NCI-H1436 (cell line): ENCODE measurements at regions not wholly inside any gene's neighbourhood (a gene's known extent, or its start where the extent isn't known, plus 50 kb on each side); places are given as distances from the start of the nearest gene placed in this dataset.

Source experiments
- DNase-seq: peaks from one replicate; lab custom pipeline; 2025; lab: John Stamatoyannopoulos, UW

DNA sequence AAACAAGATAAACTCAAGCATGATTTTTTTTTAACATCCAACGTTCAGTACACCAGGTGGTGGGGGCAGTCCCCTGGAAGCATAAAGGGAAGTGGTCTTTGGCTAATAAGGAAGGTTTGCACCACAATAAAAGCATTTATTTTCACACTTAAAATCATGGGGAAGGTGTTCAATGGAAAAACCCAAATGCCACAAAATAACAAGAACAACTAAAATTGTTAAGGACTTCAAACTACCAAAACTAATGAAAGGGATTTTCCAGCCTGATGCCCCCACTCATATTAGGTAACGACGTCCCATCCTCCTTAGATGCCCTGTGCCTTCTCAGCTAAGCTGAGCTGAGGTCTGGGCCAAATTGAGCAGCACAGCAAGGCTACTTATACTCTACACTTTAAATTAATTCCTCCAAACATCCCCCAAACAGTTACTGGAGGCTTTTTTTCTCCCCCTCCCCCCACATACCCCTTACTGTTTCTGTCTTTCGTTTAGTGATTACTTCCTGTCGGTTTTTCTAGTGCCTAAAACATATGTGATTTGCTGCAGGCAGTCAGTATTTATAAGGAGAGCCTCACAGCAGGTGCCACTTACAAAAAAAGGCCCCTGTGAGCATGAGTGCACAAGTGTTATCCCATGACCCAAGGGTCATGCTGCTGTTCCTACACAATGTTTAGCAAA lies 259.7 kb upstream of the ZNF608 start:
- peak; percentile 42 for DNase-seq

- DNase-seq = no peak
These were observed 263.9 kb upstream of the ZNF608 start for GRCh38 chr5:125010356-125010755.

DNA sequence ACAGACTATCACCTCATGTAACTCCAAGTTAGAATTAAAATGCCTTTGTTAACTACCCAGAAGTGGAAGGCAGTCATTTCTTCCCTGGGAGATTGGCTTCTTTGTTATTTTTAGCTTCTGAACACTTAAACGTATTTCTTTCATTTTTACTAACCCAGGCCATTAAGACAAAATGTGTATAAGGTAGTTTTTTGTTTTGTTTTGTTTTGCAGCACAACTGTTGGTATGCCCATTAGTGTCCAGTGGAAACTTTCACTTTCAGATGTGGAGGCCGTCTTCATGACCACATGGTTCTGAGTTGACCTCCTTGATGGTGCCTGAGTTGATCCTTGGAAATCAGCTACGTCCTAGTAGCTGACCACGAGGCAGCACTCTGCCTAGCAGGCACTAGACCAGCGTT lies 264.6 kb upstream of the ZNF608 start:
- DNase-seq = no peak

DNA sequence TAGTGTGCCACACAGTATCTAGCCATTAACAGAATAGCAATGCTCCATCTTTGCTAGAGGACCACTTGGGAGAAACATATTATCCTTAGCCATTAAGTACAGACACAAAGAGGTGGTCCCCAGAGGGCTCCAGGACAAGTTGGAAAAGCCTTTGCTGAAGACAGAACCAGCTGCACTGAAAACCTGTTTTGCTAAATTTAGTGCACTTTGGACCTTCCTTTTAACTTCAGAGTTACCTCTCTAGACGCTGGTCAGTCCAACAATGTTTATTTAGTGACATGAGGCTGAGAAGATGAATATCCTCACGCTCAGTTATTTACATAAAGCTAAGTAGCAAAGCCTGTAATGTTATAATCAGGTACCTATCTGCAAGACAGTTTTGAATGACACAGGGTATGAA lies 265.0 kb upstream of the ZNF608 start:
- DNase-seq = peak; percentile 15

DNA sequence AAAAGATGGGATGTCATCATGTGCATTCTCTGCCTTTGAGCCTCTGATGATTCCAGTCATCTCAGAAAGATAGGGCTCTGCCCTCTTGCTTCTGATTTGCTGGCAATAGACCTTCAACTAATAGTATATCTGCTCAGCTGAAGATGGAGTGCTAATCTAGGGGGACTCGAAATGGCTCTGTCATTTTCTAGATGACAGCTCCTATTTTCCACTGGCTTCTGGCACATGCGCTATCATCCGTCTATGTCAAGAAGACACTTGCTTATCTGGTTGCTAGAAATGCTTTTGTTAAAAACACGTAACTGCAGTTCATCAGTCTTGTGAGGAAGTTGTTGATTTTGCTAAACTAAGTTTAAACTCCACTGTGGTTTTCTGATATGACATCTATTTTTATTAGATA lies 265.5 kb upstream of the ZNF608 start:
- DNase-seq = peak; percentile 21

GRCh38 chr5:125012727-125013451 lies 266.4 kb upstream of the ZNF608 start:
- no peak for DNase-seq

- no peak for DNase-seq
These were observed 267.8 kb upstream of the ZNF608 start for GRCh38 chr5:125014202-125014601.

- DNase-seq = no peak
These were observed 271.4 kb upstream of the ZNF608 start for GRCh38 chr5:125017796-125018195.

DNA sequence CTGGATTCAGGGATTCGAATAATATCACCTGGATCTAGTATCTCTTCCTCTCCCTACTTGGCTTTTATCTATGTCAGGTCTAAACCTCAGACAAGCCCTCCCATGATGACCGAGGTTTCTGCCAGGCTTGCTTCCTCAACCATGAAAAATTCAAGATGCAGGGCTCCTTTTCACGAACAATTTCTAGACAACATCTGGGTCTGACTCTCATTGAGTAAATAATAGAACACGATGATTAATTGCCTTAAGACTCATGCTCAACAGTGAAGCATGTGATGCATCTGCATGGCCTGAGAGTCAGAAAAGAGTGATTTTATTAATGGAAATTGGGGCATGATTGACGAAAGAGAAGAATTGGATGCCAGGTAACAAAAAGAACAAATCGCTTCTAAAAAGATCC lies 277.2 kb upstream of the ZNF608 start:
- no peak for DNase-seq

GRCh38 chr5:125026867-125027731 lies 280.7 kb upstream of the ZNF608 start:
- DNase-seq = no peak

DNA sequence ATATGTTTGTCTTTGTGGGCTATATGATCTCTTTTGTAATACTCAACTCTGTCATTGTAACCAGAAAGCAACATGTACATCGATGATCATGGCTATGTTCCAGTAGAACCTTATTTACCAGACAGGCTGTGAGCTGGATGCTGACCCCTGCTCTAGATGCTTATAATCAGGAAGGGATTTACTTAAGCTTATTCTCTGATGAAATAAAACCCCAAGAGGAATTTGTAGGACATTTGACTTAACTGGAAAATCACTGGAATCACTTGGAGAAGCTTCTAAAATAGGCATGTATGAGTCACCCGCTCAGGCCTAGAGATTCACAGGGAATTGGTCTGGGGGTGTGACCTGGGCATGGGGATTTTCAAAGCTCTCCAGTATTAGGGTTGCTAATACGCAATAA lies 285.8 kb upstream of the ZNF608 start:
- DNase-seq = no peak

DNA sequence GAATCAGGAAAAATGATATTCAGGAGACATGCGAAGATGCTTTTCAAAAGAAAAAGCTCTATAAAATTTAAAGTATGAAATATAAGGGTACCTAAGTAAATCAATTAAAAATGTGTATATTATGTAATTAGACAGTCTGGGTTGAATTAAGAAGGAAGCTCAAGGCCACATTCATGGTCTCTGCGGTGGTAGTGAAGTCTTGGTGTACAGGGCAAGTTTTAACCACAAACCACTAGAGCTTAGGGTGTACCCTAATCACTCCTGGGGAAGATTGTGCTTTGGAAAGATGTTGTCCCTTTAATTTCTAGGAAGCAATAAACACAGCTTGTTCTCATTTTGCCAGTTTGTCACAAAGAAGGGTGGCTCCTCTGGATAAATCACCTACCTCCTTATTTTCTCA lies 287.2 kb upstream of the ZNF608 start:
- no peak for DNase-seq

- no peak for DNase-seq
These were observed 287.9 kb upstream of the ZNF608 start for GRCh38 chr5:125034331-125034730.

DNA sequence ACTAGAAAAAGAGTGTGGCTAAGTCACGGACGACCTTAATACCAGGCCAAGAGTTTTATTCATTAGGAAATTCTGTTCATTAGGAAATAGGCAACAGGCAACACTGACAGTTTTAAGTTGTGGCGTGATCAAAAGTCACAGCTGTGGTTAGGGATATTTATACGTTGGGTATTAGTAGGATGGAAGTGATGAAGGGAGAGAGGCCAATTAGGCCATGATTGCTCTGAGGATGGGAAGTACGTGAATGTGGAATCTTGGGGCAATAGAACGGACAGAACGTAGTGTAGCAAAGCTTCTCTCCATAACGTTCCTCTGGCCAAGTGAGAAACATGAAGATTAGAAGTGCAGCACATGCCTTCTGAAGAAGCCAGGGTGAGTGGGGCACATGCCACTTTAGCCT lies 290.1 kb upstream of the ZNF608 start:
- no peak for DNase-seq

GRCh38 chr5:125037020-125037419 lies 290.6 kb upstream of the ZNF608 start:
- DNase-seq = no peak

- DNase-seq = no peak
These were observed 291.1 kb upstream of the ZNF608 start for GRCh38 chr5:125037530-125037929.

DNA sequence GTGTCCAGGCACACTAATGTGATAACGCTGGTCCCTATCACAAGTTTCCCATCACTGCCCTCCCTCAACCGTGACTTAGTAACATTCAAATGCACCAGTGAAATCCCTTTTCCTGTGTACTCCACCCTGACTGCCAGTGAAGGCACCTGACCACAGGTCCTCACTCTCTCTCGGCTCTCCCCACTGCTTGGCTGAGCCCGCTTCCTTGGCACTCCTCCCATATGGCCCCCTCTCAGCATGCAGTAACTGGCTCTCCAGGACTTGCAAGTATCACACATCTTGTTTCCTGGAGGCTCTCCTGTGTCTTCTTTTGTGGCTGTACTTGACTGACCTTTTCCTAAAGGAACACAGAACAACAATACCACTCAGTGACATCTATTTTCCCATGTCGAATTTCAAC lies 292.0 kb upstream of the ZNF608 start:
- no peak for DNase-seq

GRCh38 chr5:125041798-125042197 lies 295.4 kb upstream of the ZNF608 start:
- no peak for DNase-seq

GRCh38 chr5:125042261-125042890 lies 295.9 kb upstream of the ZNF608 start:
- DNase-seq = no peak

DNA sequence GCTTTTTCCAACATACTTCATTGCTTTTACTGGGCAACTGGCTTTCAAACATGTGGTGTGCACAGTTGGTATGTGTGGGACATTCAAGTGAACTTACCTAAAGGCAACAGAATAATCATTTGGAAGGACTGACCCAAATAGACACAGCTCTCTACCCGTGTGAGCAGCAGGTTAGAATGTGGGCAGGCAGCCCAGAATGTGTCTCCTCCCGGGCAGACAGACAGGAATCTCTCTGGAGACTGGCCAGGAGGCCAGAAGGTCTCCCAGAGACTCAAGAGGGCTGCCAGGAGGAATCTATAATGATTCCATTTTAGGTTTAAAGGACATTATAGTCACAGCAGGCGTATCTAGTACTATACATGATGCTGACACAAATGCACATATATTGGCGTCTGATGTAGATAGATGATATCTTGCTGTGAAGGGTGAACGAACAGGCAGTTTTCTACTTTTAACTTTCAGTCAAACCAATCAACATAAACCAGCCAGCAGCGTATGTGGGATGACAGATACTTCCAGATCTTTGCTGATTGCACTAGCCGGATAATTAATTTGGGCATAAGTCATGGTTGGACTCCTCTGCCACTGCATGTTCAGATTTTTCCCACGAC lies 297.4 kb upstream of the ZNF608 start:
- DNase-seq = no peak

GRCh38 chr5:125044491-125045282 lies 298.2 kb upstream of the ZNF608 start:
- DNase-seq = no peak
